K562 (cell line): ENCODE measurements at regions not wholly inside any gene's neighbourhood (a gene's known extent, or its start where the extent isn't known, plus 50 kb on each side); places are given as distances from the start of the nearest gene placed in this dataset.

ENCODE experiments used
- CBFA2T2 ChIP-seq: fragments of 450-650 bp; conservative IDR thresholded peaks from 2 replicates; pipeline ENCODE4 v1.6.1; 2017; ENCODE audit warnings: mild to moderate bottlenecking
- TRIM28 ChIP-seq: fragments of 450-650 bp; IDR thresholded peaks from 2 replicates; pipeline ENCODE4 v1.6.1; 2017
- ZC3H8 ChIP-seq: fragments of 450-650 bp; IDR thresholded peaks from 2 replicates; pipeline ENCODE4 v1.6.1; 2017
- TF ChIP-seq, protein P1 (sequence below): fragments of 250-450 bp; sonication (Bioruptor Pico); IDR thresholded peaks from 2 replicates; pipeline ENCODE4 v1.5.0; 2021; ENCODE audit warnings: mild to moderate bottlenecking, moderate library complexity
- TF ChIP-seq, protein P2 (sequence below): sonication (generic); IDR thresholded peaks from 2 replicates; pipeline ENCODE4 v1.6.1; 2016
- TF ChIP-seq, protein P3 (sequence below), 2 experiments: fragments of 450-650 bp; formaldehyde crosslinking in 1 of 2; IDR thresholded peaks; 2 replicates each; pipeline versions ENCODE4 v1.4.0 to v1.6.1; 2014 to 2020; ENCODE audit warnings: mild to moderate bottlenecking in 2 of 2, borderline replicate concordance in 1 of 2, low read depth in 1 of 2

DNA sequence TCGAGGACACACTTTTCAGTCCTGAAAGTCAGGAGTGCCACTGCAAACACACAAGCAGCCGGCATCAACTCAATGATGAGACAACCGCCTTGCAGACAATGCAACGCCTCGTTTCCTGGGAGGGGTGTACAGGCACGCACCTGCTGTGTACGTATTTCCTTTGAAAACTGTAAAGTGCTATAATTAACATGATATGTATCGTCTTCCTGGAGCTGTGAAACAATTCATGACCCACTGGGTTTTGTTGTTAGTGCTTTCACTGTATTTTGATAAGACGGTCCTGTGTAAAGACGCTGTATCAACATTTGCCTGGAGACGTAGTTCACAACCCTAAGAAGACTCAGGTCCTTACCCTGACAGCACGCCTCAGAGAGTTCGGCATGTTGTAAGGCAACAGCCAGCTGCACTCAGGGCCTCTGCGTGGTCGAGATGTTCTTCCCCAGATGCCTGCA lies 105.7 kb upstream of the ANO1 start (continued):
- TF ChIP-seq, protein P1, sequence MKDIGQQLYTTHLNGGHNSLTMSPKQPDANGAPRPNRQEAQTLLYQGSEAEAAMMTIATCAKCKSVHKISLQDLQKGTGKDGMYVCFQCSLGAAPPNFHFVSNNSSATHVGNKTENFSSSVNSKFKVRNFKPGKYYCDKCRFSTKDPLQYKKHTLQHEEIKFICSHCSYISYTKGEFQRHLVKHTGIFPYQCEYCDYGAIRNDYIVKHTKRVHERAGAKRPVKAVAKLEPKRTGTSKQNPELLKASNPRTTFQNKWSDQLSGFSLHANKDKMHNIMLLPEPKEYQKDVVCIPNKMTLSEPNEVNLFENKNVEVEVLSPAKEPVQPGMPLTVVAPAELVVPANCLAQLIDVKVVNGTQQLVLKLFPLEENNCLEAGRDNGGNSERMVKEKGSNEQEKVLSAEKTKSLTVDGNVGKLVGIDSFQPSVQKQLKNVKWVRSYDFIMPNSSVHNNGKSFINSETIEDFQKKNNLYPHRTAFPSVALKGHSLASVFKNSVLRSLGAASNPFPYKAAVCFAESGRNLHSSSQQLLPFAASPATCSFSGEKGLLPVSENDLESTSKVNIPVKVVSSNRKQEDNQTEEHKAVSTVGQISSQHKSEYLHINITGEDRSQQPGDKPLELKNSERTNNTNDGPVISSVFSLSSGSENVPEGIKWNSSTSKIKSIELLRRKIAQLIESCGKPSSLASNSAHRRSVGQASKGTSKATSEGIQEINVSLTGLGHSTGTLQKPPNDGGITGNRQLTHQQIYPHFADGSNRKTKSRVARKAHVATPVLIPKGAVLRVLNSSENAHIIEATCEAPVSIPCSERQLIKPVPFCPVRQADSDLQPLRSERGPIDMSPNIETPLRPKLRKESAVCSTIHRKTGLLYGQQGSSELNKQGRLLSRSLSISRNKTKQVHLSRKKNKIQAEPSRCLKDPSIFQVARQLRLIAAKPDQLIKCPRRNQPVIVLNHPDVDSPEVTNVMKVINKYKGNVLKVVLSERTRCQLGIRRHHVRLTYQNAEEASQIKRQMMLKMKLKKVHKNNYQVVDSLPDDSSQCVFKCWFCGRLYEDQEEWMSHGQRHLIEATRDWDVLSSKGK = no peak
- TF ChIP-seq ZC3H8 (no peak), TRIM28 (no peak), CBFA2T2 (no peak)
- TF ChIP-seq, protein P2, sequence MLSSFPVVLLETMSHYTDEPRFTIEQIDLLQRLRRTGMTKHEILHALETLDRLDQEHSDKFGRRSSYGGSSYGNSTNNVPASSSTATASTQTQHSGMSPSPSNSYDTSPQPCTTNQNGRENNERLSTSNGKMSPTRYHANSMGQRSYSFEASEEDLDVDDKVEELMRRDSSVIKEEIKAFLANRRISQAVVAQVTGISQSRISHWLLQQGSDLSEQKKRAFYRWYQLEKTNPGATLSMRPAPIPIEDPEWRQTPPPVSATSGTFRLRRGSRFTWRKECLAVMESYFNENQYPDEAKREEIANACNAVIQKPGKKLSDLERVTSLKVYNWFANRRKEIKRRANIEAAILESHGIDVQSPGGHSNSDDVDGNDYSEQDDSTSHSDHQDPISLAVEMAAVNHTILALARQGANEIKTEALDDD = no peak
- TF ChIP-seq, protein P3, sequence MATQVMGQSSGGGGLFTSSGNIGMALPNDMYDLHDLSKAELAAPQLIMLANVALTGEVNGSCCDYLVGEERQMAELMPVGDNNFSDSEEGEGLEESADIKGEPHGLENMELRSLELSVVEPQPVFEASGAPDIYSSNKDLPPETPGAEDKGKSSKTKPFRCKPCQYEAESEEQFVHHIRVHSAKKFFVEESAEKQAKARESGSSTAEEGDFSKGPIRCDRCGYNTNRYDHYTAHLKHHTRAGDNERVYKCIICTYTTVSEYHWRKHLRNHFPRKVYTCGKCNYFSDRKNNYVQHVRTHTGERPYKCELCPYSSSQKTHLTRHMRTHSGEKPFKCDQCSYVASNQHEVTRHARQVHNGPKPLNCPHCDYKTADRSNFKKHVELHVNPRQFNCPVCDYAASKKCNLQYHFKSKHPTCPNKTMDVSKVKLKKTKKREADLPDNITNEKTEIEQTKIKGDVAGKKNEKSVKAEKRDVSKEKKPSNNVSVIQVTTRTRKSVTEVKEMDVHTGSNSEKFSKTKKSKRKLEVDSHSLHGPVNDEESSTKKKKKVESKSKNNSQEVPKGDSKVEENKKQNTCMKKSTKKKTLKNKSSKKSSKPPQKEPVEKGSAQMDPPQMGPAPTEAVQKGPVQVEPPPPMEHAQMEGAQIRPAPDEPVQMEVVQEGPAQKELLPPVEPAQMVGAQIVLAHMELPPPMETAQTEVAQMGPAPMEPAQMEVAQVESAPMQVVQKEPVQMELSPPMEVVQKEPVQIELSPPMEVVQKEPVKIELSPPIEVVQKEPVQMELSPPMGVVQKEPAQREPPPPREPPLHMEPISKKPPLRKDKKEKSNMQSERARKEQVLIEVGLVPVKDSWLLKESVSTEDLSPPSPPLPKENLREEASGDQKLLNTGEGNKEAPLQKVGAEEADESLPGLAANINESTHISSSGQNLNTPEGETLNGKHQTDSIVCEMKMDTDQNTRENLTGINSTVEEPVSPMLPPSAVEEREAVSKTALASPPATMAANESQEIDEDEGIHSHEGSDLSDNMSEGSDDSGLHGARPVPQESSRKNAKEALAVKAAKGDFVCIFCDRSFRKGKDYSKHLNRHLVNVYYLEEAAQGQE (IDR thresholded peaks at IDR 0.05; ENCODE audit: borderline replicate concordance) = no peak
- TF ChIP-seq, protein P3 (CRISPR knock-in tag; IDR thresholded peaks at IDR 0.05; ENCODE audit: low read depth) = no peak
